Kidney (tissue), 13 donors: ENCODE measurements at regions not wholly inside any gene's neighbourhood (a gene's known extent, or its start where the extent isn't known, plus 50 kb on each side); places are given as distances from the start of the nearest gene placed in this dataset.

Experiments used
- DNase-seq, 5 donors: peaks; one replicate each; pipeline ENCODE4 v3.0.0-alpha.2; 2013 to 2020
- FAIRE-seq: peaks from 2 replicates; lab custom pipeline; 2012; peaks lifted over from hg19 to GRCh38; lab: Jason Lieb, UNC
- H3K27ac ChIP-seq, 2 donors: one replicate each; pipeline ENCODE4 v1.7.0; 2013; ENCODE audit warnings: low read depth in 2 of 2, low read length in 2 of 2, inconsistent platforms in 1 of 2
- H3K27me3 ChIP-seq: one replicate; pipeline ENCODE4 v1.7.1; 2013; ENCODE audit warnings: low read length, inconsistent platforms; ENCODE audit not compliant: control insufficient read depth, insufficient read depth
- H3K36me3 ChIP-seq, 3 donors: one replicate each; pipeline versions ENCODE4 v1.7.0 to v1.7.1; 2013; ENCODE audit warnings: low read length in 3 of 3, control low read depth in 1 of 3, inconsistent platforms in 1 of 3; ENCODE audit not compliant: insufficient read depth in 3 of 3, control insufficient read depth in 2 of 3
- H3K4me1 ChIP-seq, 3 donors: one replicate each; pipeline versions ENCODE4 v1.7.0 to v1.7.1; 2013; ENCODE audit warnings: low read length in 3 of 3, inconsistent platforms in 1 of 3, low read depth in 1 of 3; ENCODE audit not compliant: control insufficient read depth in 2 of 3, insufficient read depth in 2 of 3
- H3K4me3 ChIP-seq, 3 donors: one replicate each; pipeline versions ENCODE4 v1.7.0 to v1.8.1; 2013; ENCODE audit warnings: low read length in 3 of 3, control low read depth in 1 of 3, inconsistent platforms in 1 of 3
- H3K9ac ChIP-seq, 3 donors: one replicate each; pipeline versions ENCODE4 v1.7.0 to v1.7.1; 2013; ENCODE audit warnings: low read length in 3 of 3, control low read depth in 1 of 3, inconsistent platforms in 1 of 3
- H3K9me3 ChIP-seq, 3 donors: one replicate each; pipeline versions ENCODE4 v1.7.0 to v1.7.1; 2013; ENCODE audit warnings: low read length in 3 of 3, control low read depth in 1 of 3, inconsistent platforms in 1 of 3; ENCODE audit not compliant: control insufficient read depth in 2 of 3, insufficient read depth in 1 of 3
- CTCF ChIP-seq: IDR thresholded peaks from 3 replicates; pipeline ENCODE4 v1.5.1; 2012; ENCODE audit warnings: mild to moderate bottlenecking, moderate library complexity, borderline replicate concordance; ENCODE audit not compliant: insufficient read depth; ENCODE audit errors: extremely low read depth
- intact Hi-C: fragments of 100-400 bp; cut with DNase I; formaldehyde crosslinking; loops from one replicate; pipeline ENCODE4 v1.11.1; 2022
- donor health status: control.
- donor health status: control.
- donor health status: control.
- donor health status: control.
- donor health status: control.
- donor health status: DM: yes; HTN: yes; CAD: no.
- donor health status: Normal renal cell carcinoma (clear cell type).

DNA sequence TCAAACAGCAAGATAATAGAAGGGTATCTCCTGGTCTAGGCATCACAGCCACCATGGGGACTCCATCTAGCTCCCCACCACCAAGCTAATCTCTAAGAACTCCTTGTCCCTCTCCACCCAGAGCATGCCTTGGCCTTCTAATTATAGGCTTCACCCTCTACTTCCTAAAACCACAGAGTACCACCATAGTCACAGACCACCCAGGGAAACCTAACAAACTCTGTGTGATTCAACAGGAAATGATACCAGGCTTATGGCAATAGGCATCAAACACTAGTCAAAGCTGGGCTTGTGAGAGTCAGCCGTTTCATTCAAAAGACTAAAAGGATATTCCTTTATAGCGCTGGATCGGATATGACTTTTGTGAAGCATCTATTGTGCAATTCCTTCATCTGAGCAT, 91.5 kb upstream of the NALF2 start:
- intact Hi-C loops: no loop called here
- H3K9me3 ChIP-seq: no peaks in the 10 kb centered on the region
- FAIRE-seq (no peak), DNase-seq (no peak)
- no peak for TF ChIP-seq CTCF
- no peak overlapping the region for H3K9ac ChIP-seq
- no peaks in the 10 kb centered on the region for H3K36me3 ChIP-seq
- H3K27ac ChIP-seq: no peak overlapping the region
- H3K4me1 ChIP-seq: no peaks in the 10 kb centered on the region
- H3K4me3 ChIP-seq: no peak overlapping the region
- no peaks in the 10 kb centered on the region for H3K27me3 ChIP-seq

- H3K4me3 ChIP-seq: no peak overlapping the region
- H3K27me3 ChIP-seq: no peaks in the 10 kb centered on the region
- no peak overlapping the region for H3K9ac ChIP-seq
- no peak for DNase-seq
- no peaks in the 10 kb centered on the region for H3K36me3 ChIP-seq
- H3K27ac ChIP-seq: no peak overlapping the region
- intact Hi-C loops: no loop called here
- FAIRE-seq: no peak
- no peak for TF ChIP-seq CTCF
- H3K4me1 ChIP-seq: no peaks in the 10 kb centered on the region
- H3K9me3 ChIP-seq: no peaks in the 10 kb centered on the region
Observed at GRCh38 chrX:69398881-69399280, 105.2 kb upstream of the NALF2 start.

GRCh38 chrX:69396916-69397315, 107.2 kb upstream of the NALF2 start:
- Histone ChIP-seq H3K27ac (no peak overlapping the region), H3K4me3 (no peak overlapping the region), H3K9me3 (no peaks in the 10 kb centered on the region), H3K4me1 (no peaks in the 10 kb centered on the region), H3K9ac (no peak overlapping the region), H3K27me3 (no peaks in the 10 kb centered on the region), H3K36me3 (no peaks in the 10 kb centered on the region)
- no peak for FAIRE-seq
- intact Hi-C loops: no loop called here
- no peak for TF ChIP-seq CTCF
- DNase-seq: no peak

- Histone ChIP-seq H3K4me3 (no peak overlapping the region), H3K27ac (no peak overlapping the region), H3K36me3 (no peaks in the 10 kb centered on the region), H3K27me3 (no peaks in the 10 kb centered on the region), H3K9ac (no peak overlapping the region), H3K4me1 (no peaks in the 10 kb centered on the region), H3K9me3 (no peaks in the 10 kb centered on the region)
- TF ChIP-seq CTCF: no peak
- intact Hi-C loops: no loop called here
- FAIRE-seq: no peak
- DNase-seq: no peak
Observed at GRCh38 chrX:69395306-69395705, 108.8 kb upstream of the NALF2 start.
